ENCODE measurements at regions not wholly inside any gene's neighbourhood (a gene's known extent, or its start where the extent isn't known, plus 50 kb on each side); places are given as distances from the start of the nearest gene placed in this dataset.
"Not testable (repeated sequence)": the region's sequence is repeated elsewhere in the genome, so short reads cannot be mapped to it uniquely, and the experiment has no call there.

- no peak for DNase-seq
These were observed 782.8 kb upstream of the NUDT12 start for GRCh38 chr5:104345222-104346016.

GRCh38 chr5:104344809-104345208 is 782.2 kb upstream of the NUDT12 start:
- no peak for DNase-seq

GRCh38 chr5:104327801-104328200 is 765.2 kb upstream of the NUDT12 start:
- DNase-seq: no peak

GRCh38 chr5:104326966-104327365 is 764.4 kb upstream of the NUDT12 start:
- no peak for DNase-seq

- DNase-seq: no peak
These were observed 762.8 kb upstream of the NUDT12 start for GRCh38 chr5:104325356-104325755.

GRCh38 chr5:104316676-104317075 is 754.1 kb upstream of the NUDT12 start:
- not testable (repeated sequence) for DNase-seq

GRCh38 chr5:104312481-104312880 is 749.9 kb upstream of the NUDT12 start:
- DNase-seq: no peak

- no peak for DNase-seq
These were observed 743.0 kb upstream of the NUDT12 start for GRCh38 chr5:104305602-104306001.

- no peak for DNase-seq
These were observed 737.6 kb upstream of the NUDT12 start for GRCh38 chr5:104299998-104300706.

- DNase-seq: no peak
These were observed 735.9 kb upstream of the NUDT12 start for GRCh38 chr5:104298518-104298917.

GRCh38 chr5:104297076-104297475 is 734.5 kb upstream of the NUDT12 start:
- DNase-seq: no peak

GRCh38 chr5:104295991-104296390 is 733.4 kb upstream of the NUDT12 start:
- DNase-seq: no peak

- DNase-seq: no peak
These were observed 720.5 kb upstream of the NUDT12 start for GRCh38 chr5:104283136-104283535.

GRCh38 chr5:104273725-104274124 is 711.1 kb upstream of the NUDT12 start:
- DNase-seq: no peak

GRCh38 chr5:104267320-104268015 is 704.9 kb upstream of the NUDT12 start:
- no peak for DNase-seq

GRCh38 chr5:104266161-104266560 is 703.6 kb upstream of the NUDT12 start:
- DNase-seq: no peak

GRCh38 chr5:104265531-104266140 is 703.0 kb upstream of the NUDT12 start:
- DNase-seq: no peak

- DNase-seq: no peak
These were observed 684.7 kb upstream of the NUDT12 start for GRCh38 chr5:104247260-104247659.

GRCh38 chr5:104241046-104241445 is 678.5 kb upstream of the NUDT12 start:
- DNase-seq: peak; percentile 78

GRCh38 chr5:104237586-104237985 is 675.0 kb upstream of the NUDT12 start:
- no peak for DNase-seq

GRCh38 chr5:104223885-104224773 is 661.5 kb upstream of the NUDT12 start:
- no peak for DNase-seq

GRCh38 chr5:104218200-104218599 is 655.6 kb upstream of the NUDT12 start:
- DNase-seq: no peak
